ENCODE measurements at regions not wholly inside any gene's neighbourhood (a gene's known extent, or its start where the extent isn't known, plus 50 kb on each side); places are given as distances from the start of the nearest gene placed in this dataset.

DNA sequence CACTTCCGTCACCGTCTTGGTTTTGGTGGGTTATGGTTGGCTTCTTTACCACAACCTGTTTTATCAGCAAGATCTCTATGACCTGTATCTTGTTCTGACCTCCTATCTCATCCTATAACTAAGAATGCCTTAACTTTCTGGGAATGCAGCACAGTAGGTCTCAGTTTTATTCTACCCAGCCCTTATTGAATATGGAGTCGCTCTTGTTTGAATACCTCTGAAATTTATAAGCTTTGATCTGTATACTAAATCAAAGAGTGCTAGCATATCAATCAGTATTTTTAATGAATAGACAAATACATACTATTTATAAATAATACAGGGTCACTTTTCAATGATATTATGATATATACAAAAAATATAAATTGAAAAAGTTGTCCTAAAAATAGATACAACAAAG is 690.0 kb downstream of the TRAM1L1 start:
- H3K27me3 ChIP-seq (replicated peaks): no peaks in the 10 kb centered on the region
- no peak overlapping the region for H3K4me3 ChIP-seq
- H3K9me3 ChIP-seq (replicated peaks): no peaks in the 10 kb centered on the region
- no peaks in the 10 kb centered on the region for H3K4me1 ChIP-seq (replicated peaks)
- H3K27ac ChIP-seq: no peak overlapping the region
- no peak for DNase-seq (ENCODE audit: low read depth in 1 of 2, low spot score in 2 of 2)
- H3K36me3 ChIP-seq: no peaks in the 10 kb centered on the region

DNA sequence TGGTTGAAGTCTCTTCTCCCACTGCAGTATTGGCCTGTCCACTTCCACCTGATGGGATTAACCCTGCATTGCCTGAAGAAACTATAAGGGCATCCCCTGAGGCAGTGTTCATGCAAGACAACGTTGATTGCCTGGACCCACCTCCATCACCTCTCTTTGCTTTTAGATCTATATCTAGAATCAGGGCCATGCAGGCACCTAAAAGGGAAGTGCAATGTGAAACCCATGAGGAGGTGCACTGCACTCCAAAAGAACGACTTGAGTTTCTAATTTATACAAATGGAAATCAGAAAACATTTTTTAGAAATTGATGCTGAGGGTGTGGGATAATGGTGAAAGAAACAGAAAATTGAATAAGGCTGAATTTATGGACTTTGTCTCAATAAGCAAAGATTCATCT is 694.4 kb downstream of the TRAM1L1 start:
- no peaks in the 10 kb centered on the region for H3K36me3 ChIP-seq
- no peak overlapping the region for H3K4me3 ChIP-seq
- DNase-seq (ENCODE audit: low read depth in 1 of 2, low spot score in 2 of 2): no peak
- no peaks in the 10 kb centered on the region for H3K9me3 ChIP-seq (replicated peaks)
- H3K27me3 ChIP-seq (replicated peaks): no peaks in the 10 kb centered on the region
- H3K4me1 ChIP-seq (replicated peaks): no peaks in the 10 kb centered on the region
- no peak overlapping the region for H3K27ac ChIP-seq

DNA sequence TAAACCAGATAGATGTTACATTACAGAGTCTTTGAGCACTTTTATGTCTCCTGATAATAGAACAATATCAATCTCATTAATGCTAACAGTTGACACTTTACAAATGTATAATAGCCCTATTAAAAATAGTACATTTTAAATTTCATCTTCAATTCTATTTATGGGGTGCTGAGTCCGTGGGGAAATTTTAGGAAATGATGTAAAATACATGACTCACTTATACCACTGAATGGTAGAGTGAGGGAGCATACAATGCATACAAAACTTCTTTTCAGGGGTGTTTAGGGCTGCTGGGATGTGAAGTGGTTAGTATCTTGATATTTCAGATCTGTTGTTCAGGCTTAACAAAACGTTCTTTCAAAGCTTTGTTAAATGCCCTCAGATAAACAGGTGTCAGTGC is 696.2 kb downstream of the TRAM1L1 start:
- DNase-seq (ENCODE audit: low read depth in 1 of 2, low spot score in 2 of 2): no peak
- no peaks in the 10 kb centered on the region for H3K9me3 ChIP-seq (replicated peaks)

DNA sequence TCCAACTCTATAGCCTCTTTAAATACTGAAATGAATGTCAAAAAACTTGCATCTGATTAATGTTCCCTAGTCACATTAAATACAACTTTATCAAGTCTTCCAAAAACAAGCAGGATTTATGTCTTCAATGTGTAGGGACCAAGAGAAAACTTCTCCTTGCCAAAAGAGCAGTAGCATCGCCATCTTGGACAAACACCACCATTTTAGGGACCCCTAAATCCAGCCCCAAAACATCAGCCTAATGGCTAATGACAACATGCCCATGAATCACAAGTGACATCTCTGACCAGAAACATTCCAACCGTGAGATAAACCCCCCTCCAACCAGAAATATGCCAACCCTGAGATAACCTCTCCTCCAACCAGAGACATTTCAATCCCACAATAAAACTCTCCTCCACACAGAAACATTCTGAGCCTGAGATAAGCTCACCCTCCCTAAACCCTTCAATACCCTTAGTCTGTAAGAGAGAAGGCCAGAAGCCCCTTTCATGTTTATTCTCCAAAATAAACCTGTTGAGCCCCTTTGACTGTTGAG is 697.4 kb downstream of the TRAM1L1 start:
- H3K27ac ChIP-seq: no peak overlapping the region
- H3K36me3 ChIP-seq: no peaks in the 10 kb centered on the region
- no peaks in the 10 kb centered on the region for H3K27me3 ChIP-seq (replicated peaks)
- no peak for DNase-seq (ENCODE audit: low read depth in 1 of 2, low spot score in 2 of 2)
- H3K4me1 ChIP-seq (replicated peaks): no peaks in the 10 kb centered on the region
- H3K4me3 ChIP-seq: no peak overlapping the region
- no peaks in the 10 kb centered on the region for H3K9me3 ChIP-seq (replicated peaks)

More for the DNA sequence above, 696.2 kb downstream of the TRAM1L1 start:
- Histone ChIP-seq H3K4me1 (replicated peaks) (no peaks in the 10 kb centered on the region), H3K27me3 (replicated peaks) (no peaks in the 10 kb centered on the region), H3K36me3 (no peaks in the 10 kb centered on the region), H3K27ac (no peak overlapping the region), H3K4me3 (no peak overlapping the region)

DNA sequence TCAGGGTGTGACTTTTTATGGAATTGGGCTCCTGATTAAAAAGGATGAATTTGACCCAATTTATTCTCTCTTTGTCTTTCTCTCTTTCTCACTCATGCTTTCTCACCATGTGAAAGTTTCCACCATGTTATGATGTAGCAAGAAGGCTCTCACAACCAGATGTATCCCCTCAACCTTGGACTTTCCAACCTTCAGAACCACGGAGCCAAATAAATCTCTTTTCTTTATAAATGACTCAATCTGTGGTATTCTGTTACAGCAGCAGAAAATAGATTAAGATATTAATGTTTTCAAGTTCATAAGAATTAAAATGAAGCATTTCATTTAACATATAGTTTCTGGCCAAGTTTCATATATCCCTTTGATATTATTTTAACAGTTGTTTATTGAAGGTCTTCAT is 698.5 kb downstream of the TRAM1L1 start:
- Histone ChIP-seq H3K9me3 (replicated peaks) (no peaks in the 10 kb centered on the region), H3K4me3 (no peak overlapping the region), H3K27me3 (replicated peaks) (no peaks in the 10 kb centered on the region), H3K4me1 (replicated peaks) (no peaks in the 10 kb centered on the region), H3K27ac (no peak overlapping the region), H3K36me3 (no peaks in the 10 kb centered on the region)
- DNase-seq (ENCODE audit: low read depth in 1 of 2, low spot score in 2 of 2): no peak

DNA sequence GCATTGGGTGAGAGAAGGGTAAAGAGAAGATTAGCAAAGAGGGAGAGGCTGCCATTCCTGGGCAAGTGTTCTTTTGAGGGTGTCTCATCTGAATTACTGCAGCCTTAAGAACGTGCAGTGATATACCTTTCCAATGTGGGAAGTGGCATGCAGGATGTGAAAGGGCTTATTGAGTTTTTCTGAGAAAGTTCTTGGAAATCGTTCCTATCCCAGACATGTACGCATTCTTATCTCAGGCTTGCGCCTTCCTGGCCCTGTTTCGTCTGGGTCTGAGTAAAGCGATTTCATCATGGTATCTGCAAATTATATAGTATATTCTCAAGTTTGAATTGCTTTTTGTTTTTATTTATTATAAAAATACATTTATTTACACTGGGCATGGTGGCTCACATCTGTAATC is 699.8 kb downstream of the TRAM1L1 start:
- no peak for DNase-seq (ENCODE audit: low read depth in 1 of 2, low spot score in 2 of 2)
- Histone ChIP-seq H3K27ac (no peak overlapping the region), H3K27me3 (replicated peaks) (no peaks in the 10 kb centered on the region)

DNA sequence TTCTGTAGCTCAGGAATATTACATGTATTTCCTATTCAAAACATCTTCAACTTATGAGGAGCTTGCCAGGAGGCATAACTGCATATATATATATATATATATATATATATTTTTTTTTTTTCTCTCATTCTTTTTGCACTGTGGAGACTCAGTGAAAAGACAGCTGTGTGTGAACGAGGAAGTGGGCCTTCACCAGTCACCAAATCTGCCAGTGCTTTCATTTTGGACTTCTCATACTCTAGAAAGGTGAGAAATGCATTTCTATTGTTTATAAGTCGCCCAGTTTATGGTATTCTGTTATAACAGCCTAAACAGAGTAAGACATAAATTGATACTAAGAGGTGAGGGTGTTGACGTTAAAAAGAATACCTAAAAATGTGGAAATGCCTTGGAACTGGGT is 710.6 kb downstream of the TRAM1L1 start:
- DNase-seq (ENCODE audit: low read depth in 1 of 2, low spot score in 2 of 2): no peak
- Histone ChIP-seq H3K27me3 (replicated peaks) (no peaks in the 10 kb centered on the region), H3K27ac (no peak overlapping the region), H3K4me1 (replicated peaks) (no peaks in the 10 kb centered on the region), H3K36me3 (no peaks in the 10 kb centered on the region), H3K4me3 (no peak overlapping the region), H3K9me3 (replicated peaks) (no peaks in the 10 kb centered on the region)

More for the DNA sequence above, 699.8 kb downstream of the TRAM1L1 start:
- H3K9me3 ChIP-seq (replicated peaks): no peaks in the 10 kb centered on the region
- no peaks in the 10 kb centered on the region for H3K4me1 ChIP-seq (replicated peaks)
- no peaks in the 10 kb centered on the region for H3K36me3 ChIP-seq
- H3K4me3 ChIP-seq: no peak overlapping the region

DNA sequence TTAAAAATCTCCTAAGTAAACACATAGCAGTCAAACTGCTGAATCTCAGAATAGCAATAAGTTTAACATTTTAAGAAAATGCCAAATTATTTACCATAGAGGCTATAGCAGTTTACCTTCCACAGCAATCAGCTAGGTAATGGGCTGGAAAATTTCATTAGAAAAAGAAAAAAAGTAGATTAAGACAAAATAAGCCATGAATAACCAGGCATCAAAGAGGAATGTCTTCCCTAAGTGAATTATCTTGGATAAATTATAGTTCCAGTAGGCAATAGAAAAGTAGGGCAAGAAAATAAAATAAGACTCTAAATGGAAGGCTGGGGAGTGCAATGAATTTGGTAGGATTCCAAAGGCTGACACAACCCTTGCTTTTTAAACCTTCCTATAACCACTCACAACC is 722.8 kb downstream of the TRAM1L1 start:
- no peak overlapping the region for H3K4me3 ChIP-seq
- 0 out of 2 replicates have a peak, but pooled peaks cover 4% of the 10 kb centered on the region for H3K4me1 ChIP-seq (replicated peaks)
- no peak for DNase-seq (ENCODE audit: low read depth in 1 of 2, low spot score in 2 of 2)
- no peaks in the 10 kb centered on the region for H3K36me3 ChIP-seq
- H3K27ac ChIP-seq: no peak overlapping the region
- H3K9me3 ChIP-seq (replicated peaks): no peaks in the 10 kb centered on the region
- no peaks in the 10 kb centered on the region; the same call in 1 of the 2 replicates for H3K27me3 ChIP-seq (replicated peaks)

DNA sequence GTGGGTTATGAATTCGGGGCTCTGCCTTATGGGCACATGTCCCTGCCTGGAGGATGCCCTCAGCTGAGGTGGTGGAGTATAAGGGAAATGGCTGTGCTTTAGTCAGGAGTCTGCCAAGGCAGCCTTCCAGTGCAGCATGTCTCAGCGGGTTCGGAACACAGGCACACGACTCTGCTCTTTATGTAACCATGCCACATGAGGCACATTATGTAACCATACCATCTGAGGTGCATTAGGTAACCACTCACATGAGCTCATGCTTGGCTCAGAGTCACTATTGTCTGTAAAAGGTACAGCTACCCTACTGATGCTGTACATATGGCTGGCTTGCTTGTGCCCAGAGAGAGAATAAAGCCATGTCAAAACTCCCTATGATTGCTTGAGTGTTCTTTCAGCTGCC is 723.6 kb downstream of the TRAM1L1 start:
- no peak for DNase-seq (ENCODE audit: low read depth in 1 of 2, low spot score in 2 of 2)
- no peak overlapping the region for H3K27ac ChIP-seq

DNA sequence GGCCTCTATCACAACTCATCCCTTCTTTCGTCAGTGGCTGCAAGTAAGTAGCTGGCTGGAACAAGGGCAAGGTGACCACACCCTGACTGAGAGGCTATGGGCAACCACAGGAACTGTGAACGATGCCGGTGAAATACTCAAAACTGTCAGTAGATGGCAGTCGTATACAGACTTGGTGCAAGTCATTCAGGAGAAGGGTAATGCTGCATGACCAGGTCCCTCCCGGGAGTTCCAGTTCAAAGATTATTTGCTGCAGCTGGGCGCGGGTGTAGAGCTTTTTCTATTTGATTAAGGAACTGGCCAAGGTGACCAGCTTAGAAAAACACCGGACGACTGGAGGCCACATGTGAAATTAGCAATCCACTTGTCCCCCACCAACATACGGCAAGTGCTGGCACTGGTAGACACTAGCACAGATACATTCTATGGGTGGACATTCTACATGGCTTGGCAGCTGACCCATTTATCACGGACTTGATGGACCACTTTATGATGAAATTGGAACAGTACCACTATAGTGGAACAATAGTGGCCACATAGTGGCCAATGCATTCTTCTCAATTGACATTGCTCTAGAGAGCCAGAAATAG is 726.6 kb downstream of the TRAM1L1 start:
- Histone ChIP-seq H3K27ac (no peak overlapping the region), H3K9me3 (replicated peaks) (no peaks in the 10 kb centered on the region), H3K4me1 (replicated peaks) (0 out of 2 replicates have a peak, but pooled peaks cover 4% of the 10 kb centered on the region), H3K4me3 (no peak overlapping the region), H3K27me3 (replicated peaks) (no peaks in the 10 kb centered on the region), H3K36me3 (no peaks in the 10 kb centered on the region)
- DNase-seq (ENCODE audit: low read depth in 1 of 2, low spot score in 2 of 2): peak; percentile 47 to 62

More for the DNA sequence above, 723.6 kb downstream of the TRAM1L1 start:
- Histone ChIP-seq H3K4me3 (no peak overlapping the region), H3K36me3 (no peaks in the 10 kb centered on the region), H3K9me3 (replicated peaks) (no peaks in the 10 kb centered on the region), H3K4me1 (replicated peaks) (0 out of 2 replicates have a peak, but pooled peaks cover 4% of the 10 kb centered on the region), H3K27me3 (replicated peaks) (no peaks in the 10 kb centered on the region; the same call in 1 of the 2 replicates)

DNA sequence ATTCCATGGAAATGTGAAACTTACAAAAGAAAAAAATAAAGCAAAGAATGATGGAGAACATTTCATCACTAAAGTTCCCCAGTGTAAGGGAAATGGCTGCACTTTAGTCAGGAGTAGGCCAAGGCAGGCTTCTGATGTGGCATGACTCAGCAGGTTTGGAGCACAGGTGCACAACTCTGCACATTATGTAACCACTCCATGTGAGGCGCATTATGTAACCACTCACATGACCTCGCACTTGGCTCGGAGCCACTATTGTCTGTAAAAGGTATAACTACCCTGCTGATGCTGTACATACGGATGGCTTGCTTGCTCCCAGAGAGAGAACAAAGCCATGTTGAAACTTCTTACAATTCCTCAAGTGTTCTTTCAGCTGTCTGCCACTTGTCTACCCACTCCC is 727.6 kb downstream of the TRAM1L1 start:
- no peaks in the 10 kb centered on the region for H3K9me3 ChIP-seq (replicated peaks)
- H3K4me3 ChIP-seq: no peak overlapping the region
- no peak overlapping the region for H3K27ac ChIP-seq
- peak; percentile 24 to 53 for DNase-seq (ENCODE audit: low read depth in 1 of 2, low spot score in 2 of 2)
- 0 out of 2 replicates have a peak, but pooled peaks cover 4% of the 10 kb centered on the region for H3K4me1 ChIP-seq (replicated peaks)
- H3K27me3 ChIP-seq (replicated peaks): no peaks in the 10 kb centered on the region
- no peaks in the 10 kb centered on the region for H3K36me3 ChIP-seq

DNA sequence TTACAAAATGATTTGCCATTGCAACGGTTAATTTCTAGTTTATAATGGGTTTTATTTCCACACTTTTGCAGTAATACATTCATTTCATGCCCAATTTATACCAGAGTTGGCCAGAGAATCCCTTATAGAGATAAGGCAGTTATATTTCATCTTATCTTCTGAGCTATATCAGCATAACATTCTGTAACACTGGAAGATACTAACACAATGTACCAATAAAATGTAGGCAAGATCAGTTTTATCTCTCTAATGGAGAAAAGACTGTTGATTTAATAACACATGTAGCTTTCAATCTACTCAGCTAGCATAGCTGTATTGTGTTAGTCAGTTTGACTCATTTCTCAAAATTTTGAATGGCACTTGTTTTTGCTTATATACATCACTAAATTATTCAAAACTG is 738.6 kb downstream of the TRAM1L1 start:
- Histone ChIP-seq H3K27me3 (replicated peaks) (no peaks in the 10 kb centered on the region), H3K4me3 (no peak overlapping the region), H3K27ac (no peak overlapping the region), H3K4me1 (replicated peaks) (no peaks in the 10 kb centered on the region), H3K9me3 (replicated peaks) (no peaks in the 10 kb centered on the region), H3K36me3 (no peaks in the 10 kb centered on the region)
- no peak for DNase-seq (ENCODE audit: low read depth in 1 of 2, low spot score in 2 of 2)

DNA sequence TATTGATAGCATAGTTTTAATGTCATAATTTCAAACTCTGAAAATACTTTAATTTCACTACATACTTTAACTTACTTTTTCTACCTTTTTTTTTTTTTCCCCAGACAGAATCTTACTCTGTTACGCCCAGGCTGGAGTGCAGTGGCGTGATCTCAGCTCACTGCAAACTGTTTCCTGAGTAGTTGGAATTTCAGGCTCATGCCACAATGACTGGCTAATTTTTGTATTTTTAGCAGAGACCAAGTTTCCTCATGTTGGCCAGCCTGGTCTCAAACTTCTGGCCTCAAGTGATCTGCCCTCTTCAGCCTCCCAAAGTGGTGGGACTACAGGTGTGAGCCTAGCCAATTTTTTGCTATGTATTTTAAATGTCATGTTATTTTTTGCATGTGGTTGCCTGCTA is 741.6 kb downstream of the TRAM1L1 start:
- no peaks in the 10 kb centered on the region for H3K4me1 ChIP-seq (replicated peaks)
- no peaks in the 10 kb centered on the region for H3K9me3 ChIP-seq (replicated peaks)
- H3K4me3 ChIP-seq: no peak overlapping the region
- no peaks in the 10 kb centered on the region for H3K36me3 ChIP-seq
- no peak for DNase-seq (ENCODE audit: low read depth in 1 of 2, low spot score in 2 of 2)
- no peaks in the 10 kb centered on the region for H3K27me3 ChIP-seq (replicated peaks)
- no peak overlapping the region for H3K27ac ChIP-seq

DNA sequence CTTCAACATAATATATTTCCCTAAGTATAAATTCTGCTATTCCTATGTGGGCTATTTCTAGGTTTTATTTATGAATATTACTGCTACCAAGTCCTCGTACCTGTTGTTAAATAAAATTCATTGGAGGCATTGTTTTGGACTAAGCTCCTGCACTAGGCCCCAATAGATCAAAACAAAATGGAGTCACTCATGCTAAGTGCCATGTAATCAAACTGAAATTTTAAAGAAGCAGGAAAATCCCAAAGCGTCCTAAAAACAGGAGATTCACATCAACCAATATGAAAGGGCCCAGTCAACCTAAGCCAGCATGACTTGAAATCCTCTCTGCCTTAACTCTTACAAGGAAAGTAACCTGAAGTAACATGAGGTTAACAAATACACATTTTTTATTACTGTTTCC is 743.2 kb downstream of the TRAM1L1 start:
- H3K27ac ChIP-seq: no peak overlapping the region
- no peaks in the 10 kb centered on the region for H3K9me3 ChIP-seq (replicated peaks)
- no peaks in the 10 kb centered on the region for H3K4me1 ChIP-seq (replicated peaks)
- H3K4me3 ChIP-seq: no peak overlapping the region
- DNase-seq (ENCODE audit: low read depth in 1 of 2, low spot score in 2 of 2): no peak
- no peaks in the 10 kb centered on the region for H3K36me3 ChIP-seq
- H3K27me3 ChIP-seq (replicated peaks): no peaks in the 10 kb centered on the region

DNA sequence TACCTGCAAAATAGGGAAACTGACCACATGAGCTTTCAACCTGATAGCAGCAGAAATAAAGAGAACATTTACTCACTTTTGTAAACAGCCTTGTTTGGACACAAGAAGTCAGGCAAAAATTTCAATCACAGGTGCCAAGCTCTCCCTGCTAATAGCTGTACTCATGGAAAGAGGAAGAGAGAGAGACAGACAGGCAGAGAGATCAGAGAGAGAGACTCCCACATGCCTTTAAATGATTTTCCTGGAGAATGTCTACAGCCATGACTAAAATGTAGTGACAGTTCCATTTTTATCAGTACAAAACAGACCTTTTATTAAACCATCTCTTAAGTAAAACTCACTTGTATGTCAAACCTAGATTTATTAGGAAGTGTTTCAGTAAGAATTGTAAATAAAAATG is 752.9 kb downstream of the TRAM1L1 start:
- no peak overlapping the region for H3K4me3 ChIP-seq
- no peak overlapping the region for H3K27ac ChIP-seq
- no peaks in the 10 kb centered on the region for H3K27me3 ChIP-seq (replicated peaks)
- H3K9me3 ChIP-seq (replicated peaks): no peaks in the 10 kb centered on the region
- H3K4me1 ChIP-seq (replicated peaks): no peaks in the 10 kb centered on the region
- H3K36me3 ChIP-seq: no peaks in the 10 kb centered on the region
- DNase-seq (ENCODE audit: low read depth in 1 of 2, low spot score in 2 of 2): no peak
